ENCODE measurements at regions not wholly inside any gene's neighbourhood (a gene's known extent, or its start where the extent isn't known, plus 50 kb on each side); places are given as distances from the start of the nearest gene placed in this dataset.

DNA sequence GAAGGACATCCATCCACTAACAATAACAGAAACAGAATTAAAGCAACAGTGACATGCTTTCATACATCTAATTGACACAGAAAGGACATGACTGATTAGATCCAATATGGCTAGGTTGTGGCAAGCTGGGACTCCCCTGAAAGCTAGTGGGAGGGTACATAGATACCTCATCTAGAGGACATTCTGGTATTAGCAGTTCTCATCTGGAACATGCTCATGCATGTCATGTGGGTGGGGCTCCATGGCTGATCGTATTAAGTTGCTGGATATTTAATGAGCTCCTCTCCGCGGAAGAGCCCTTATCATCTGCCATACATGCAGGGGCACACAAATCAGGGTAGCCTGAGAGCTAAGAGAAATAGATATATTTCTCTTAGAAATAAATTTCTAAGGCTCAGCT, 358.9 kb downstream of the ICE1 start:
- Histone ChIP-seq H3K27ac (no peak overlapping the region), H3K27me3 (no peaks in the 10 kb centered on the region), H3K36me3 (no peaks in the 10 kb centered on the region), H3K4me1 (peaks cover 0 to 10% (median 0%) of the 10 kb centered on the region in 3 donors), H3K9me3 (no peaks in the 10 kb centered on the region), H3K4me3 (no peak overlapping the region)
- ATAC-seq, result no peak
- 74 to 100% methylated on average over 3 of the region's 3 CpGs for WGBS, 2 donors (ENCODE audit: low coverage in 1 of 2)
- TF ChIP-seq, protein P1, sequence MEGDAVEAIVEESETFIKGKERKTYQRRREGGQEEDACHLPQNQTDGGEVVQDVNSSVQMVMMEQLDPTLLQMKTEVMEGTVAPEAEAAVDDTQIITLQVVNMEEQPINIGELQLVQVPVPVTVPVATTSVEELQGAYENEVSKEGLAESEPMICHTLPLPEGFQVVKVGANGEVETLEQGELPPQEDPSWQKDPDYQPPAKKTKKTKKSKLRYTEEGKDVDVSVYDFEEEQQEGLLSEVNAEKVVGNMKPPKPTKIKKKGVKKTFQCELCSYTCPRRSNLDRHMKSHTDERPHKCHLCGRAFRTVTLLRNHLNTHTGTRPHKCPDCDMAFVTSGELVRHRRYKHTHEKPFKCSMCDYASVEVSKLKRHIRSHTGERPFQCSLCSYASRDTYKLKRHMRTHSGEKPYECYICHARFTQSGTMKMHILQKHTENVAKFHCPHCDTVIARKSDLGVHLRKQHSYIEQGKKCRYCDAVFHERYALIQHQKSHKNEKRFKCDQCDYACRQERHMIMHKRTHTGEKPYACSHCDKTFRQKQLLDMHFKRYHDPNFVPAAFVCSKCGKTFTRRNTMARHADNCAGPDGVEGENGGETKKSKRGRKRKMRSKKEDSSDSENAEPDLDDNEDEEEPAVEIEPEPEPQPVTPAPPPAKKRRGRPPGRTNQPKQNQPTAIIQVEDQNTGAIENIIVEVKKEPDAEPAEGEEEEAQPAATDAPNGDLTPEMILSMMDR (IDR thresholded peaks at IDR 0.05), result no peak
- TF ChIP-seq POLR2AphosphoS5 (IDR thresholded peaks at IDR 0.05) (no peak), EP300 (IDR thresholded peaks at IDR 0.05) (no peak)

DNA sequence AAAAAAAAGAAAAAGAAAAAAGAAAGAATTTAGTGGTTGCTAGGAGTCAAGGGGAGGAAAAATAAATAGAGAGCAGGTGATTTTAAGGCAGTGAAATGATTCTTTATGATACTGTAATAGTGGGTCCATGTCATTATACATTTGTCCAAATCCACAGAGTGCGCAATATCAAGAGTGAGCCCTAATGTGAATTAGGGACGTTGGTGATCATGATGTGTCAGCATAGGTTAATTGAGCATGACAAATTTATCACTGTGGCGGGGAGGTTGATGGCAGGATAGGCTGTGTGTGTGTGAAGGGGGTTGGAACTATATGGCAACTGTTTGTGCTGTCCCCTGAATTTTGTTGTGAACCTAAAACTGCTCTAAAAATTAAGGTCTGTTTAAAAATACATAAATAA, 357.8 kb downstream of the ICE1 start:
- Histone ChIP-seq H3K4me3 (no peak overlapping the region), H3K27ac (no peak overlapping the region), H3K27me3 (no peaks in the 10 kb centered on the region), H3K9me3 (no peaks in the 10 kb centered on the region), H3K36me3 (no peaks in the 10 kb centered on the region), H3K4me1 (peaks cover 0 to 10% (median 0%) of the 10 kb centered on the region in 3 donors)
- 69 to 88% methylated on average over 3 of the region's 3 CpGs for WGBS, 2 donors (ENCODE audit: low coverage in 1 of 2)
- TF ChIP-seq POLR2AphosphoS5 (IDR thresholded peaks at IDR 0.05), result no peak
- TF ChIP-seq, protein P1 (IDR thresholded peaks at IDR 0.05), result no peak
- TF ChIP-seq EP300 (IDR thresholded peaks at IDR 0.05), result no peak
- TF ChIP-seq POLR2A (IDR thresholded peaks at IDR 0.05), result no peak
- no peak for ATAC-seq

DNA sequence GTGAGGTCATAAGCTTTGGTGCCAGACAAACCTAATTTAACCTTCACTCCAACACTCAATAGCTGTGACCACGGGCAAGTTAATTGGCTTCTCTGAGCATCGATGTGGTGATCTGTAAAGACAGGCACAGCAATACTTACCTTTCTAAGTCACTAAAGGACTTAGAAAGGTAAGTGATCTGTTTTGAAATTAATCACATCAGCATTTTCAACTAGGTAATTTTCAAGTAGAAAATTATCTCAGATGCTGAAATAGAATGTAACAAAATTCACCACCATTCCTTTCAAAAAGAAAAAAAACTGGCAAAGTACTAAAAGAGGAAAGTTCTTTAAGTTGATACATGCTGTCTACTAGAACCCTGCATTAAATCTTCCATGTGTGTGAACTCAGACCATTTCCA, 354.5 kb downstream of the ICE1 start:
- H3K27ac ChIP-seq, result no peak overlapping the region
- H3K4me1 ChIP-seq, result no peaks in the 10 kb centered on the region
- no peaks in the 10 kb centered on the region for H3K9me3 ChIP-seq
- TF ChIP-seq POLR2A (IDR thresholded peaks at IDR 0.05) (no peak), POLR2AphosphoS5 (IDR thresholded peaks at IDR 0.05) (no peak), EP300 (IDR thresholded peaks at IDR 0.05) (no peak)
- TF ChIP-seq, protein P1 (IDR thresholded peaks at IDR 0.05), result no peak
- WGBS, 2 donors (ENCODE audit: low coverage in 1 of 2), result 71 to 81% methylated on average over 2 of the region's 2 CpGs
- no peaks in the 10 kb centered on the region for H3K36me3 ChIP-seq
- no peaks in the 10 kb centered on the region for H3K27me3 ChIP-seq
- H3K4me3 ChIP-seq, result no peak overlapping the region
- ATAC-seq, result no peak

DNA sequence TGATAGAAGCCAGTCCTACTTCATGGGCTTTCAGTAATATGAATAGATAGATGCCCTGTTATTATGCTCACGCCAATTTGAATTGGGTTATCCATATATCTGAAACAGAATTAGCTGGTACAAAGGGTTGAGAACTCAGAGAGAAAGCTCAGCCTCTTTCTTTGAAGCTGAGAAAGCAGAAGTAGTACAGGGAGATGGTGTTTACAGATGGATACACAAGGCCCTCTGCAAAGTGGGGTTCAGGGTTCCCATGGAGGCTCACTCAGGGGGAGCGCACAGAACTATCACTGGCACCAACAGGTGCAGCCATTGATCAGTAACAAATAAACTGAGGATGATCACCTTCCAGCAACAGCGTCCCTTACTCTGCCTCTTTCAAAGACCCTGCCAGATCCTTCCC, 349.7 kb downstream of the ICE1 start:
- no peak for ATAC-seq
- Histone ChIP-seq H3K4me1 (no peaks in the 10 kb centered on the region), H3K36me3 (no peaks in the 10 kb centered on the region), H3K27me3 (no peaks in the 10 kb centered on the region), H3K27ac (no peak overlapping the region), H3K9me3 (no peaks in the 10 kb centered on the region), H3K4me3 (no peak overlapping the region)
- WGBS, 2 donors (ENCODE audit: low coverage in 1 of 2), result 93 to 100% methylated on average over 1 to 3 of the region's 3 CpGs
- TF ChIP-seq POLR2AphosphoS5 (IDR thresholded peaks at IDR 0.05) (no peak), POLR2A (IDR thresholded peaks at IDR 0.05) (no peak), EP300 (IDR thresholded peaks at IDR 0.05) (no peak)
- TF ChIP-seq, protein P1 (IDR thresholded peaks at IDR 0.05), result no peak

DNA sequence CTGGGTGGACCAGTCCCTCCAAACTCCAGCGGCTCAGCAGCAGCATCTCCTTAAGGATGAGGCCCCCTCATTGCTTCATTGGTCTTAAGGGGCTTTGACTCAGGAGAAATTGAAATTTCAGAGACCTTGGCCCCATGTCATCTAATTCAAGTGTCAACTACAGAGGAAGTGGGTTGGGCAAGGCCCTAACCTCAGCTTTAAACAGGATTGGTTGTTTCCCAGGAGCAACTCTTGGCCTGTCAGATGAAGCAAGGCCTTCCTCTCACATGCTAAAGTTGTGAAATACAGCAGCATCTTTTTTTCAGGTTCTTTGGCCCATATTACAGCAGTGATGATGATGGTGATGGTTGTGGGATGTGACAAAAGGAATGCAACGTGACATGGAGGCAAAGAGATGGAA, 348.3 kb downstream of the ICE1 start:
- no peaks in the 10 kb centered on the region for H3K9me3 ChIP-seq
- TF ChIP-seq POLR2A (IDR thresholded peaks at IDR 0.05) (no peak), POLR2AphosphoS5 (IDR thresholded peaks at IDR 0.05) (no peak), EP300 (IDR thresholded peaks at IDR 0.05) (no peak)
- TF ChIP-seq, protein P1 (IDR thresholded peaks at IDR 0.05), result no peak
- H3K27ac ChIP-seq, result no peak overlapping the region
- no peak for ATAC-seq
- H3K36me3 ChIP-seq, result no peaks in the 10 kb centered on the region
- H3K4me3 ChIP-seq, result no peak overlapping the region
- no peaks in the 10 kb centered on the region for H3K27me3 ChIP-seq
- 76 to 100% methylated on average over 1 to 2 of the region's 2 CpGs for WGBS, 2 donors (ENCODE audit: low coverage in 1 of 2)
- H3K4me1 ChIP-seq, result no peaks in the 10 kb centered on the region

Data from gastroesophageal sphincter (tissue), 4 donors.